ENCODE measurements at regions not wholly inside any gene's neighbourhood (a gene's known extent, or its start where the extent isn't known, plus 50 kb on each side); places are given as distances from the start of the nearest gene placed in this dataset.

GRCh38 chr5:176180781-176181180 lies 57.4 kb upstream of the SIMC1 start:
- TF ChIP-seq, protein P1, sequence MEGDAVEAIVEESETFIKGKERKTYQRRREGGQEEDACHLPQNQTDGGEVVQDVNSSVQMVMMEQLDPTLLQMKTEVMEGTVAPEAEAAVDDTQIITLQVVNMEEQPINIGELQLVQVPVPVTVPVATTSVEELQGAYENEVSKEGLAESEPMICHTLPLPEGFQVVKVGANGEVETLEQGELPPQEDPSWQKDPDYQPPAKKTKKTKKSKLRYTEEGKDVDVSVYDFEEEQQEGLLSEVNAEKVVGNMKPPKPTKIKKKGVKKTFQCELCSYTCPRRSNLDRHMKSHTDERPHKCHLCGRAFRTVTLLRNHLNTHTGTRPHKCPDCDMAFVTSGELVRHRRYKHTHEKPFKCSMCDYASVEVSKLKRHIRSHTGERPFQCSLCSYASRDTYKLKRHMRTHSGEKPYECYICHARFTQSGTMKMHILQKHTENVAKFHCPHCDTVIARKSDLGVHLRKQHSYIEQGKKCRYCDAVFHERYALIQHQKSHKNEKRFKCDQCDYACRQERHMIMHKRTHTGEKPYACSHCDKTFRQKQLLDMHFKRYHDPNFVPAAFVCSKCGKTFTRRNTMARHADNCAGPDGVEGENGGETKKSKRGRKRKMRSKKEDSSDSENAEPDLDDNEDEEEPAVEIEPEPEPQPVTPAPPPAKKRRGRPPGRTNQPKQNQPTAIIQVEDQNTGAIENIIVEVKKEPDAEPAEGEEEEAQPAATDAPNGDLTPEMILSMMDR (IDR thresholded peaks at IDR 0.05) = no peak
- no peak for TF ChIP-seq POLR2A (IDR thresholded peaks at IDR 0.05)
- no peak for TF ChIP-seq POLR2AphosphoS5 (IDR thresholded peaks at IDR 0.05)
